Heart right ventricle (tissue), 16 donors: ENCODE measurements at regions not wholly inside any gene's neighbourhood (a gene's known extent, or its start where the extent isn't known, plus 50 kb on each side); places are given as distances from the start of the nearest gene placed in this dataset.

Experiments used
- ATAC-seq, 8 donors: fragments of 200-7000 bp; cut with Tn5 transposase; one replicate each; pipeline ENCODE4 v1.9.1; 2020; ENCODE audit warnings: mild to moderate bottlenecking in 8 of 8, moderate library complexity in 8 of 8, moderate number of reproducible peaks in 1 of 8
- DNase-seq, 2 donors: peaks; one replicate each; pipeline ENCODE4 v3.0.0-alpha.2; 2020
- H3K27ac ChIP-seq, 10 donors: fragments of 200-600 bp; sonication (generic) in 2 of 10; one replicate each; pipeline versions ENCODE4 v1.5.0 to v1.8.0; 2020 to 2022; ENCODE audit warnings: mild to moderate bottlenecking in 3 of 10
- H3K27me3 ChIP-seq, 7 donors: fragments of 200-600 bp; one replicate each; pipeline ENCODE4 v1.8.0; 2021 to 2022; ENCODE audit warnings: mild to moderate bottlenecking in 2 of 7
- H3K36me3 ChIP-seq, 9 donors: fragments of 200-600 bp; sonication (generic) in 1 of 9; one replicate each; pipeline versions ENCODE4 v1.5.0 to v1.8.0; 2020 to 2022; ENCODE audit warnings: mild to moderate bottlenecking in 2 of 9
- H3K4me1 ChIP-seq, 9 donors: fragments of 200-600 bp; sonication (generic) in 1 of 9; one replicate each; pipeline versions ENCODE4 v1.5.0 to v1.8.0; 2020 to 2022; ENCODE audit warnings: mild to moderate bottlenecking in 4 of 9
- H3K4me3 ChIP-seq, 10 donors: fragments of 200-600 bp; sonication (generic) in 2 of 10; one replicate each; pipeline versions ENCODE4 v1.5.0 to v1.8.0; 2020 to 2022; ENCODE audit warnings: mild to moderate bottlenecking in 7 of 10, moderate library complexity in 2 of 10
- H3K9me3 ChIP-seq, 11 donors: fragments of 200-600 bp in 10 of 11; sonication (generic) in 2 of 11; one replicate each; pipeline versions ENCODE4 v1.5.0 to v1.8.0; 2013 to 2022; ENCODE audit warnings: mild to moderate bottlenecking in 2 of 11, control low read depth in 1 of 11, moderate library complexity in 1 of 11
- WGBS, 2 donors: extraction: QIAGEN DNeasy Blood & Tissue Kit; methylation state at CpG; one replicate each; pipeline ENCODE4 v1.1.7; 2013; ENCODE audit warnings: inconsistent platforms in 1 of 2; 5-methylcytosine and 5-hydroxymethylcytosine counted together
- intact Hi-C, 10 donors: fragments of 100-400 bp; cut with DNase I; formaldehyde crosslinking; loops; one replicate each; pipeline versions ENCODE4 v1.11.1 to v1.14.2; 2022
- TF ChIP-seq, protein P1 (sequence below), 9 donors: fragments of 200-600 bp; sonication (generic) in 2 of 9; IDR thresholded peaks; one replicate each; pipeline versions ENCODE4 v1.5.0 to v1.8.0; 2021 to 2022; ENCODE audit warnings: antibody characterized with exemption in 9 of 9, mild to moderate bottlenecking in 5 of 9, moderate library complexity in 1 of 9
- donor health status: Arrhythmogenic right ventricular cardiomyopathy.
- donor health status: ischemic (EF 13 %, LVEDD 7.1; RV severe dilation, severe dysfunction).
- donor health status: healthy with polysubstance abuse.
- donor health status: DM: no; HTN: yes; CAD: no.
- donor health status: DM: no; HTN: no; CAD: no.
- donor health status: ischemic (EF 25% LVEDD 6.9; RV normal size, moderate dysfunction).
- donor health status: ischemic (EF 25% LVEDD 5.7; RV mildly dilated, moderate dysfunction).
- donor health status: healthy.
- donor health status: DM: yes; HTN: yes; CAD: no.
- donor health status: Ischemic cardiomyopathy.
- donor health status: ischemic (EF 35%, LVEDD 5.7; RV mildly dilated, moderate dysfunction).
- donor health status: nonischemic (EF 11% LVEDD 7.7; RV severe dilation, severe dysfunction).
- donor health status: DM: yes; HTN: yes; CAD: no.
- donor health status: PGD.
- donor health status: ischemic (EF 29% LVEDD 5.4; RV normal size, mild dysfunction).
- donor health status: nonischemic (EF 23%, LVEDD 6.1; RV moderate dilation, normal function).

DNA sequence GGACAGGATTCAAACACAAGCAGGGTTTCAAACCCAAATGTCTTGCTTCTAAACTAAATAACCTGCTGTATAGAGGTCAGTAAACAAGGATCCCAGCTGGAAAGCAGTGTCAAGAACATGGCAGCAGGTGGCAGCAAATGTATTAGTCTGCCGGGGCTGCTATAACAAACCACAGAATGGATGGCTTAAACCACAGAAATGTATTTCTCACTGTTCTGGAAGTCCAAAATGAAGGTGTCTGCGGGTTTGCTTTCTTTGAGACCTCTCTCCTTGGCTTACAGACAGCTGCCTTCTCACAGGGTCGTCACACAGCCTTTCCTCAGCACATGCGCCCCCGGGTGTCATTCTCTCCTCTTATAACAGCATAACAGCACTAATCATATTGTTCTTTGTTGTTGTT is 65.1 kb upstream of the LRRC55 start:
- peak in 4 of 8 donors; percentile 47 to 57 (median 54) for ATAC-seq
- Histone ChIP-seq H3K9me3 (peaks cover 0 to 3% (median 0%) of the 10 kb centered on the region in 11 donors), H3K4me3 (no peak overlapping the region), H3K4me1 (no peaks in the 10 kb centered on the region), H3K36me3 (no peaks in the 10 kb centered on the region), H3K27me3 (no peaks in the 10 kb centered on the region), H3K27ac (no peak overlapping the region)
- TF ChIP-seq, protein P1, sequence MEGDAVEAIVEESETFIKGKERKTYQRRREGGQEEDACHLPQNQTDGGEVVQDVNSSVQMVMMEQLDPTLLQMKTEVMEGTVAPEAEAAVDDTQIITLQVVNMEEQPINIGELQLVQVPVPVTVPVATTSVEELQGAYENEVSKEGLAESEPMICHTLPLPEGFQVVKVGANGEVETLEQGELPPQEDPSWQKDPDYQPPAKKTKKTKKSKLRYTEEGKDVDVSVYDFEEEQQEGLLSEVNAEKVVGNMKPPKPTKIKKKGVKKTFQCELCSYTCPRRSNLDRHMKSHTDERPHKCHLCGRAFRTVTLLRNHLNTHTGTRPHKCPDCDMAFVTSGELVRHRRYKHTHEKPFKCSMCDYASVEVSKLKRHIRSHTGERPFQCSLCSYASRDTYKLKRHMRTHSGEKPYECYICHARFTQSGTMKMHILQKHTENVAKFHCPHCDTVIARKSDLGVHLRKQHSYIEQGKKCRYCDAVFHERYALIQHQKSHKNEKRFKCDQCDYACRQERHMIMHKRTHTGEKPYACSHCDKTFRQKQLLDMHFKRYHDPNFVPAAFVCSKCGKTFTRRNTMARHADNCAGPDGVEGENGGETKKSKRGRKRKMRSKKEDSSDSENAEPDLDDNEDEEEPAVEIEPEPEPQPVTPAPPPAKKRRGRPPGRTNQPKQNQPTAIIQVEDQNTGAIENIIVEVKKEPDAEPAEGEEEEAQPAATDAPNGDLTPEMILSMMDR (IDR thresholded peaks at IDR 0.05): peak in 8 of 9 donors; percentile 28 to 73 (median 62)
- WGBS, 2 donors: 70 to 80% methylated on average over 5 of the region's 5 CpGs
- intact Hi-C loops: loop anchor here in 6 of 10 donors (1.0 to 10.0 kb wide), 6 partner anchors 131 to 274 kb away; no protein-coding TSS in a partner anchor
- DNase-seq: peak in 1 of 2 donors; percentile 23

DNA sequence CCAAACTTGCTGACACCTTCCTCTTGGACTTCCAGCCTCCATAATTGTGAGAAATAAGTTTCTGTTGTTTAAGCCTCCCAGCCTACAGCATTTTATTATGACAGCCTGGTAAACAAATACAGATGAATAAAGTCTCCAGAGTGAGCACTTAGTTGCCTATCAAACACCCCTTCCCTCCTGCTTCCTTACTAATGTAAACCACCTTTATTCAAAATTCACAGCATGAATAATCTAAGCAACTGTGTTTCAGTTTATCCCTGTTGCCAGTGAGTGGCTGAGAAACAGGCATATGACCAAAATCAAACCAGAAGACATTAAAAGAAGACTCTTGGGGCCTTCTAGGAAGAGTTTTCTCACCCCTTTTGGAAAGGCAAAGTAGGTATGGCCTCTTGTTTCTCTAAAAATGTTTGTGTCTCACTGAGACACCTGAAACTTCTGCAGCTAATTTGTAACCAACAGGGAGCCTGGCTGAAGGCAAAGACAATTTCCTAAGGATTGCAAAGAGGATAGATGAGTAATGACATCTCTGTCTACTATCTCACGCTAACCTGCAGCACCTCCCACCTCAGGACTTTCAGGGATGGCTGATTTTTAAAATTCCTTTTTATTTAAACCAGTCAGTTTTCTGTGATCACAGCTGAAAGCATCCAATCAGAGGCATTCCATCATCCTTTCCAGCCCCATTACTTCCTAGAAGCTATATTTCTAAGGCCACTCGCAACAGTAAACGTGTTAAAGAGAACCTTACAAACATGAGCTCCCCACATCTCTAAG is 61.4 kb upstream of the LRRC55 start:
- no peak overlapping the region for H3K4me3 ChIP-seq
- DNase-seq (no peak), ATAC-seq (no peak)
- peaks cover 0 to 6% (median 0%) of the 10 kb centered on the region in 7 donors for H3K27me3 ChIP-seq
- H3K9me3 ChIP-seq: peaks cover 0 to 3% (median 0%) of the 10 kb centered on the region in 11 donors
- WGBS, 2 donors: 92 to 93% methylated on average over 3 of the region's 3 CpGs
- H3K27ac ChIP-seq: no peak overlapping the region
- intact Hi-C loops: no loop called here
- H3K36me3 ChIP-seq: no peaks in the 10 kb centered on the region
- TF ChIP-seq, protein P1 (IDR thresholded peaks at IDR 0.05): no peak
- peaks cover 0 to 33% (median 14%) of the 10 kb centered on the region in 9 donors for H3K4me1 ChIP-seq

DNA sequence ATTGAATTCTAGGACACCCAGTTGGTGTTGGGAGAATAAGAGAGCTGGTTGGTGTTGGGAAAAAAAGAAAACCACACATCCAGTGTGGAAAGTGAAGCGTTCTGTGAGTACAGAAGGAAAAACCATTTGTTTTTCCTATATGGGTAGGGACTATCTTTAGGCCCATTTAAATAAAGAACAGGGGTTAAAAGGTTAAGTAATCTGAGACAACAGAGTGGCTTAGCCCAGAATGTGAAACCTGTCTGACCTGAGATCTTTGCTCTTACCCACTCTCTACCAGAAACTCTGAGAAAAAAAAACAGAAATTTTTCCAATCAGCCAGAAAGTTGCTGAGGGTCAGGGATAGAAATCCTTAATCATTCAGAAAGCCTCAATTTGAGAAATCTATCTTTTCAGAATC is 59.8 kb upstream of the LRRC55 start:
- no peak overlapping the region for H3K27ac ChIP-seq
- no peak for ATAC-seq
- H3K4me3 ChIP-seq: no peak overlapping the region
- no peak for DNase-seq
- 66 to 68% methylated on average over 1 of the region's 1 CpG for WGBS, 2 donors
- peaks cover 0 to 15% (median 0%) of the 10 kb centered on the region in 7 donors for H3K27me3 ChIP-seq
- H3K4me1 ChIP-seq: peaks cover 0 to 34% (median 14%) of the 10 kb centered on the region in 9 donors
- H3K36me3 ChIP-seq: no peaks in the 10 kb centered on the region
- H3K9me3 ChIP-seq: no peaks in the 10 kb centered on the region
- intact Hi-C loops: no loop called here
- TF ChIP-seq, protein P1 (IDR thresholded peaks at IDR 0.05): no peak

DNA sequence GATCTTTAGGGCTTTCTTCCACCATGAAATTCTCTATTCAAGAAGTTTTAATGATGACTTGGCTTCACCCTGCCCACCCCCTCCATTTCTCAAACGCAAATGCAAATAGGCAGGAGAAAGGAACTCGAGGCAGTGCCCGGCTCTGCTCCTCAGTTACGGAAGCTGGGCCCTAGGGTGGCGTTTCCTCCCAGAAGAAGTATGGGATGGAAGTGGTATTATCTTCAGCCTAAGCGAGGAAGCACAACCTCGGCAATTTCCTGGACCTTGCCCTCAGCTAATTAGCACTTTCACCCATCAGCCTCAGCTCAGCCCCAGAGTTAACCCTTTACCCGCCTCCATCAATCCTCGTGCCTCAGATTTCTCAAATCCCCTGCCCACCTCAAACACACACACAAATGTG is 58.2 kb upstream of the LRRC55 start:
- Histone ChIP-seq H3K36me3 (no peaks in the 10 kb centered on the region), H3K27ac (no peak overlapping the region), H3K4me3 (no peak overlapping the region), H3K27me3 (peaks cover 0 to 20% (median 0%) of the 10 kb centered on the region in 7 donors), H3K4me1 (peaks cover 0 to 34% (median 14%) of the 10 kb centered on the region in 9 donors), H3K9me3 (no peaks in the 10 kb centered on the region)
- ATAC-seq: no peak
- intact Hi-C loops: no loop called here
- WGBS, 2 donors: 59 to 60% methylated on average over 9 of the region's 9 CpGs
- DNase-seq: no peak
- TF ChIP-seq, protein P1 (IDR thresholded peaks at IDR 0.05): no peak
